ENCODE measurements at regions not wholly inside any gene's neighbourhood (a gene's known extent, or its start where the extent isn't known, plus 50 kb on each side); places are given as distances from the start of the nearest gene placed in this dataset.

DNA sequence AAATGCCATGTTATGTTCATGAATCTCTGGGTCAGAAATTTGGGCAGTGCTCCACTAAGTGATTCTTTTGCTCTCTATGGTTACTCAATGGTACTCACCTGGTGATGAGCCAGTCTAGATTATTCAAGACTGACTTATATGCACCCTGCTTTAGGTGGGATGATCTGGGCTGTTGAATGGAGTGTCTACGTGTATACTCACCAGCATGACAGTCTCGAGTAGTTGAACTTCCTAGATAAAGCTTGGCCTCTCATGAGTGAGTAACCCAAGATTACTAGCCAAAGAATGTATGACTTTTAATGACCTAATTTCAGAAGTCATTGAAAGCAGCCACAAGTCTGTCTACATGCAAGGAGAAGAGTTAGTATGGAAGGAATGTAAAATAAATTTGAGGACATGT, 77.5 kb upstream of the CADM2 start:
- no peak for DNase-seq

- no peak for DNase-seq
These were observed 73.4 kb upstream of the CADM2 start for GRCh38 chr3:84885199-84885882.

- DNase-seq: no peak
These were observed 66.9 kb upstream of the CADM2 start for GRCh38 chr3:84891851-84892250.

DNA sequence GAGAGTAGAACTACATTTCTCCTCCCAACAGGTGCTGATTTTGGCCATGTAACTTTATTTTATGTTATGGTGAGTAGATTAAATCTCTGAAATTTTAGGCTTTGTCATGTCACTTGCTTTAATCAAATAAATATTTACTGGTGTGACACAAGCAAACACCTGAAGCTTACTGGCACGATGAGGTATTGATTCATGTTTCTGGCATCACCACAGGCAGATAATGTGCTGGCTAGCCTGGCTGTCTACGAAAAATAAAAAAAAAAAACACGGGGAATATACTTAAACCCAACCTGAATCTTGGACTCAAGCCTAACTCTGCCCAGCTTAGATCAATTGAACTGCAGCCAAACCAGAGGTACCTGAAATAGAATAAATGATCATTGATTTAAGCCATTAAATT, 65.6 kb upstream of the CADM2 start:
- no peak for DNase-seq

DNA sequence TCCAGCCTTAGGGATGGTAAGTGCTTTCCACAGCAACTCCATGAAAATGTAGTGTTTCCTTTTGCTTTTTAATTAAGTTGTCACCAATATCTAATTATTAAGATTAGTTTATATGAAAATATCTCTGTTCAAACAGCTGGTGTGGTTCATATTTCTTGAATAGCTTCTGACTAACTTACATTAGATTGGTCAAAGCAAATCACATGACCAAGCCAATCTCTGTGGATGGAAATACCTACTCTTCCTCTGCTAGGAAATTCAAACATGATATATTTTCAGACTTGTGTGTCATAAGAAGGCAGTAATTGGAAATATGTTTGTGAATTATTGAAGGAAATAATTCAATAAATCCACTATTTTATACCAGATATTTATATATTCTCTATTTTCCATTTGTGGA, 54.6 kb upstream of the CADM2 start:
- DNase-seq: no peak

DNA sequence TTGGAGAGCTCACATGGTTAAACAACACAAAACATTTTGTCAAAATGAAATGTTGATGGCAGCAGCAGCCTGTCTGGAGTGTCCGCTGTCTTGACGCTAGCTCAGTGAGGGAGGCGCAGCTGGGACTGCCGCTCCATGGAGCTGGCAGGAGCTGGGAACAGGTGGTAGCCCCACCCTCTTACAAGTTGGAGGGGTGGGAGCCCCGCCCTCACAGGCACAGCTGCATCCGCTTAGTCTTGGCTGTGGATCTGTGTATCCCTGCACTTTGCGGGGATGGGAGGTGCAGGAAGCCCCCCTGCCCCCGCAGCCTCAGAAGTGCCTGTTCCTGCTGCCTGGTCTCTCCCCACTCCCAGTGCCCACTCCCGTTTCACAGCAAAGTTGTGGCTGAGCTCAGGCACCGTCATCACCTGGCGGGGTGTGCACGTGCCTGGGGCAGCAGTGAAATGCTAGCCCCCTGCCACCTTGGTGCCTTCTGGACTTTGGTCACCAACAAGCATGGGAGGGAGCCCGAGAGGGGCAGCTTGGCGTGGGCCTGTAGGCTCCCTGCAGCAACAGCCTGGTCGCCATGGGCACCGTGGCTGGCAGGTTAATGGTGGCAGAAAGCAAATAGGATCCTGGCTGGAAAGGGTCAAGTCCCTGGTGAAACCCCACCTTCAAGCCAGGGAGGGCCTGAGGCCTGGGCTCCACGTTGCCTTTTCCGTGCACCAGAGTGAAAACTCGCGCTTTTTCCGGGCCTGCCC, 53.8 kb upstream of the CADM2 start:
- no peak for DNase-seq

- DNase-seq: no peak
These were observed 53.3 kb upstream of the CADM2 start for GRCh38 chr3:84905556-84905920.

DNA sequence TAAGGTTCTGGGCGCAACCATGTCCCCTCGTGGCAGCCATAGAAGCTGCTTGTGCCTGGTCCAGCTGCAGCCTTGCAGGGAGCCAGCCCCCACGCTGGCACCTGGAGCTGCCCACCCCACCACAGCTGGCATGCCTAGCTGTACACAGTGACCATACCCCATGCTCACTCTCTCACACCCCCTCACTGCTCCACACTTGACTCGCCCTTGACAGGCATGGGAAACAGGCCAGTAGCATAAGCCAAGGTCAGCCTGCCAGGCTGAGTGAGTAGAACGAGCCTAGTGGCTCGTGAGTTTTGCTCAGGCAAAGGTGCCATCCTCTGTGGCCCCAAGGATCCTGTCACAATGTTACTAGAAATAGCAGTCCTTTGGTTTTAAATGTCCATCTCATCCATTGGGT, 52.7 kb upstream of the CADM2 start:
- no peak for DNase-seq
